HG02840 (cell line): ENCODE measurements at regions not wholly inside any gene's neighbourhood (a gene's known extent, or its start where the extent isn't known, plus 50 kb on each side); places are given as distances from the start of the nearest gene placed in this dataset.
"Not testable (repeated sequence)": the region's sequence is repeated elsewhere in the genome, so short reads cannot be mapped to it uniquely, and the experiment has no call there.

Experiments
- ATAC-seq: cut with Tn5 transposase; IDR thresholded peaks from one replicate; pipeline ENCODE4 v1.9.1; 2021; ENCODE audit warnings: mild to moderate bottlenecking, moderate library complexity, moderate number of reproducible peaks; ENCODE audit not compliant: unreplicated experiment, low FRiP score

DNA sequence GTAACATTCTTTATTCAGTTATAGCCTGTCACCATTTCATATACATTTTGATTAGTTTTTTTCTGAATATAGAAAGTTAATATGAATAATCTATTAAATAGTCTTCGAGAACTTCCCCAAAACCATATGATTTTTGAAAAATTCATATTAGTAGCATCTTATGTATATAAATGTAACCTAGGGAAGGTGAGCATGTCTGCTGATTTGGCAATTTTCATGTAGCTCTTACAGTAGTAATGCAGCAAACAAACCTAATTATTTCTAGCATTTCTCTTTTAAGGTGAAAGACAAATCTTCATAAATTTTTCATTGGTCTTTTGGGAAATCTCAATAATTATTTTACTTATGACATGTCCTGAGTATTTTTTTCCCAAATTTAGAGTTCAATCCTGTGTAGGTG is 939.0 kb downstream of the TBC1D32 start:
- no peak for ATAC-seq

DNA sequence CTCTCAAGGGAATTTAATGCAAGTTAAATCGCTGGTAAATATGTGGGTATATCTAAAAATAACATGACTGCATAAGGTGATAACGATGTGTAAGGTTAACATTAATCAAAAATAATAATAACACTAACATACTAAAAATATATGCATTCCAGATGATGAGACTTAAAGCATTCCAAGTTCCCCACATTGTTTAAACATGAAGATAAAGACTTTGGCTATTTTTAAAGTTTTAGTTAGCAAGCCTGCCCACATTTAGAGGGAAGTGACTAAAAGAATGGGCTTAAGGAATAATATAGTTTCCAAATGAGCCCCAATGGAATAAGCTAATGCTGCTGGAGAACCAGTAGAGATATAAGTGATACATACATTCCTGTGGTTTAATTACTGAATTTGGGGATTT is 941.3 kb downstream of the TBC1D32 start:
- no peak for ATAC-seq

DNA sequence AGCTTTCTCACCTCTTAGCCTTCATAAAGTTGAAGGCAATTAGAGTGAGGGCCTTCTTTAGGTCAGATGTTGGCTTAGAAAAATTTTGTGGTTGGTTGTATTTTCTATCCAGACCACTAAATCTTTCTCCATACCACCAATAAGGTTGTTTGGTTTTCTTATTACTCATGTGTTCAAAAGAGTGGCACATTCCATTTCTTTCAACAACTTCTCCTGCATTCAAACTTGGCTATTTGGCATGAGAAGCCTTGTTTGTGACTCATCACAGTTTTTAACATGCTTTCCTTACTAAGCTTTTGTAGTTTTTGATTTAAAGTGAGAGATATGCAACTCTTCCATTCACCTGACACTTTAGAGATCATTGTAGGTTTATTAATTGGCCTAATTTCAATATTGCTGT is 949.6 kb downstream of the TBC1D32 start:
- ATAC-seq = no peak

DNA sequence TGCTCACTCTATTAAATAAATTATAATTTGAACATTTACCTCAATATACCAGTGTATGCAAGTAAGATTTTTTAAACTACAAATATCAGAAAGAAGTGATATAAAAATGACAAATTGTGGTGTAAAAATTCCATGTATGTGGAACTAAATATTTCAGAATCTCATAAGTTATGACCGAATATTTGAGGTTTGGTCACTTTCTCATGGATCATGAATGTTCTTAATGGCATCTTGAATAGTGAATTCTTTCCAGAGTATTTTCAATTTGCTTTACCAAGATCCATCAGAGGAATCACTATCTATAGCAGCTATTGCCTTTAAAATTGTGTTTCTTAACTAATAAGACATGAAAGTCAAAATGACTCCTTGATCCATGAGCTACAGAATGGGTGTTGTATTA is 950.6 kb downstream of the TBC1D32 start:
- no peak for ATAC-seq

DNA sequence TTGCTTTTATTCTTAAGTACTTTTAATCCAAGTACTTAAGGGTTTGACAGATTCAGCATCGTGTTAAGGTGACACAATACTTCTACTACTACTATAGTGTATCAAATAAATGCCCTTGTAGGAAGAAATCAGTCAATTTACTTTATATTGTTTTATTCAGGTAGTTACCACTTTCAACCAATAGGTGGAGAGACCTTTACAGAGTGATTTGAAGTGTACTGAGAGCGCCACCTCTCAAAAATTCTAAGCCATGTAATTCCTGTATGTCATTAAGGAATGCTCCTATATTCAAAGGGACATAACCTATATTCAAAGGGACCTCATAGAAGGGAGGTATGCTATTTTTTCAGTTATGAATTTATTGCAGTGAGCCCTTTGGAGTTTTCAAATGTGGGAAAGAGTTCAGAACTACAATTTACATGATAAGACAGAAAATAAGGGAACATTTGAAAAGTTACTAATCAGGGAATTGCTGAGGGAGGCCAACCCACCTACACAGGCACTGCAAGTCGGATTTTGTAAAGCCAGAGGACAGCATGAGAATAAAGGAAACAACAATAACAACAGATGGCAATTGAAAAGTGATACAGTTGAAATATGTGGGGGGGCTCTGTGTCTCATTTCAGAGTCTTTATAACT is 955.6 kb downstream of the TBC1D32 start:
- ATAC-seq = peak; percentile 75

DNA sequence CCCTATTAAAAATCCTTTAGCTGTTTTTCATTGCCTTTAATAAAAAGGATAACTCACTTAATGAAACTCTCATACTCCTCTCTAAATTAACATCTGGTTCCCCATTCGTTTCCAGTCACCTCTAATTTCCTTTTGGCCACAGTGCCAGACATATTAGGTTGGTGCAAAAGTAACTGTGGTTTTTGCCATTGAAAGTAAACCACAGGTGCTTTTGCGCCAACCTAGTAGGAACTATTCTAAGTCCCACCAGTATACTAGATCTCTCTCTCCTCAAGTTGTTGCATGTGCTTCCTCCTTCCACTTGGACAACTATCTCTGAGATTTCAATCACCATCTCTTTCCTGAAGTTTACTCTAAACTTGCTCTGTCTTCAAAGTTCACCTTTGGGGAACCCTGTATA is 961.1 kb downstream of the TBC1D32 start:
- ATAC-seq = no peak

DNA sequence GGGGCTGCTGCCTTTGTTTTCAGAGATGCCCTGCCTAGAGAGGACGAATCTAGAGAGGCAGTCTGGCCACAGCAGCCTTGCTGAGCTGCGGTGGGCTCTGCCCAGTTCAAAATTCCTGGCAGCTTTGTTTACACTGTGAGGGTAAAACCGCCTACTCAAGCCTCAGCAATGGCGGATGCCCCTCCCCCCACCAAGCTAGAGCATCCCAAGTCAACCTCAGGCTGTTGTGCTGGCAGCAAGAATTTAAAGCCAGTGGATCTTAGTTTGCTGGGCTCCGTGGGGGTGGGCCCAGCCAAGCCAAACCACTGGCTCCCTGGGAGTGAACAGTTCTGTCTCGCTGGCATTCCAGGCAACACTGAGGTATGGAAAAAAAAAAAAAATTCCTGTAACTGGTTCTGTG is 970.9 kb downstream of the TBC1D32 start:
- ATAC-seq = no peak

DNA sequence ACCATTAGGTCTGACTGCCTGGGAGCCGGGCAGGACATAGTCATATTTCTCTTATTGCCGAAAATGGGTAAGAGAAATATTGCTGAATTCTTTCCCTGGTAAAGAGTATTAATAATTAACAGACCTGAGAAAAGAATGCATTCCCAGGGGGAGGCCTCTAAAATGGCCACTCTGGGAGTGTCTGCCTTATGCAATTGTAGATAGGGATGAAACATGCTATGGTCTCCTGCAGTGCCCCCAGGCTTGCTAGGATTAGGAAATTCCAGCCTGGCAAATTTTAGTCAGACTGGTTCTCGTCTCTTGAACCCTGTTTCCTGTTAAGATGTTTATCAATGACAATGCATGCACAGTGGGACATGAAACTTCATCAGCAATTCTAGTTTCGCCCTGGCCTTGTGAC is 975.7 kb downstream of the TBC1D32 start:
- ATAC-seq = not testable (repeated sequence)

DNA sequence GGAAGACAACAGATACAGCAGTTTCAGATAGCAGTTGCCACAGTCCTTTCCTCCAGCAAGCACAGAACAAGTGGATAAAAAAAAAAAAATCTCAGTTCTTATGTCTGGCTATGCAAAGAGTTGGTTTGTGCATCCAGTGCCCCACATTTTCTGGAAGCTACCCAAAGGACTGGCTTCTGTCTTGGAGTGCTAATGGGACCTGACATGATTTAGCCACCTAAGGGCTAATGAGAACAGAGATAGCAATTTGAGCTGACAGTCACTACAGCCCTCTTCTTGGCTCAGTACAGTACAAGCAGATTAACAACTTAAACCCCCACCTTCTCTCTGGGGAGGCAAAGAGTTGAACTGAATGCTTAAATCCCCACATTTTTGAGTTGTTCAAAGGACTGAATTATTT is 976.8 kb downstream of the TBC1D32 start:
- ATAC-seq = no peak

DNA sequence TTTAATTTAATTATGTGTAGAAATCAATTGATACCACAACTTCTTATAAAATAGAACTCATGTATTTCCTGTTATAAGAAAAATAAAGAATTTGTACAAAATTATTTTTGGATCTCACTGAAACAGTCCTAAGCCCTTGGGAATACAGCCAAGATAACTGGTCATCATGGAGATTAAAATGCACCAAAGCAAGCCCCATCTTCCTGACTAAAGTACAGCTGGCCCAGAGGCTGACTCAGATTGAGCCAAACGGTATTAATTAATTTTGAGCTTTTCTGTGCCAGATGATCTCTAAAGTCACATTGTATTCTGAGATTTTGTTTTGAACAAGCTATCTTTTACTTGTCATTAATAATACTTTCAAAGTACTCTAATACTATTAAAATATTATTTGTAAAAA is 978.5 kb downstream of the TBC1D32 start:
- no peak for ATAC-seq

DNA sequence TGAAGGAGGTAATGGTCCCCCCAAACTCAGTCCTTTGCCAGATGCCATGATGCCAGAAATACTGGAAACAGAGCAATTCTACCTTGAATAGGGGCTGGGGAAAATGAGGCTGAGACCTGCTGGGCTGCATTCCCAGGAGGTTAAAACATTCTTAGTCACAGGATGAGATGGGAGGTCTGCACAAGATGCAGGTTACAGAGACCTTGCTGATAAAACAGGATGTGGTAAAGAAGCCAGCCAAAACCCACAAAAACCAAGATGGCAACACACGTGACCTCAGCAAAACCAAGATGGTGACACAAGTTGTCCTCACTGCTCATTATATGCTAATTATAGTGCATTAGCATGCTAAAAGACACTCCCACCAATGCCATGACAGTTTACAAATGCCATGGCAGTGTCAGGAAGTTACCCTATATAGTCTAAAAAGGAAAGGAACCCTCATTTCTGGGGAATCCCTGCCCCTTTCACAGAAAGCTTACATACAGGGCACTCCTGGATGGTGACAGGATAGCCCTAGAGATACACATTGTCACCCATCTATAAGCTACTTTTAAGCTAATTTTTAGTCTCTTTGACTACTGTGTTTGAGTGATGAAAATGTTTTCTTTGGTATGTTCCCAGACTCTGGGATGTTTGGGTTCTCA is 979.7 kb downstream of the TBC1D32 start:
- ATAC-seq = no peak

DNA sequence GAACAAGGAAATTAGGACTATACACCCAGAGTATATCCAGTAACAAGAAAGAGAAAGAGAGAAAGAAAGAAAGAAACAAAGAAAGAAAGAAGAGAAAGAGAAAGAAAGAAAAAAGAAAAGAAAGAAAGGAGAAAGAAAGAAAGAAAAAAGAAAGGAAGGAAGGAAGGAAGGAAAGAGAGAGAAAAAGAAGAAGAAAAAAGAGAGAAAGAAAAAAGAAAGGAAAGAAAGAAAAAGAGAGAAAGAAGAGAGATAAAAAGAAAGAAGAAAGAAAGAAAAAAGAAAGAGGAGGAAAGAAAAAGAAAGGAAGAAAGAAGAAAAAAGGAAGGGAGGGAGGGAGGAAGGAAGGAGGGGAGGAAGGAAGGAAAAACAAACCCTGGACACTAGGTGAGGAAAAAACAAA is 981.8 kb downstream of the TBC1D32 start:
- no peak for ATAC-seq

DNA sequence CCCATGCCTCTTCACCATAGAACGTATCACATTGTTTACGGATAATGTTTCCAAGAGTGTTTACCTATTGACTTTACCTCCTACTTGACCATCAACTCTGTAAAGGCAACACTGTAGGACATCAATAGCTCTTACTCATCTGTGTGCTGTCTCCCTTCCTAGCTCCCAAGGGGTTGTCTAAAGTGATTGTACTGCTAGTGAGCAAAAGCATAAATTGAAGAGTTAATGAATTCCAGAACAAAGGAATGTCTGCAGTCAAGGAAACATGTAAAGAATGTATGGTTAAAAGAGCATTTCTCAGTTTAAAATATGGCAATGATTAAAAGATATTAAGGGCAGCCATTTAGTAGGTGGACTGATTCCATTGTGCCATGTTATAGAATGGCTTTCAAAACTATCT is 985.4 kb downstream of the TBC1D32 start:
- no peak for ATAC-seq

DNA sequence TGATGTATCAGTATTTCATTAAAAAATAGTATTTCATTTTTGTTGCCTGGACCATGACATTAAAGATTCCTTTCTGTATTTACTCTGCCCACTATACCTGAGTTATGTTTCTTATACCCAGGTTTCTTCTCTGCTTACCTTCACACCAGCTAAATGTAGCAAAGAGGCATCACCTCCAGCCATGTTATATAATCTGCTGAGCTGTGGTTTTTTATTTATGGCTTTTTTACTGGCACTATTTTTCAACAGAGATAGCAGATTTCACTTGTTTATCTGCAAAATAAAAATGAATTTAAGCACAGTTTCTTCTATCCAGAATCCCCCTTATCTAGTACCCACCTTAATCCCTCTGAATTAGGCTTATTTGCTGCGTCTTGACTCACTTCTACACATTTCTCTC is 979.0 kb upstream of the MAN1A1 start:
- no peak for ATAC-seq

DNA sequence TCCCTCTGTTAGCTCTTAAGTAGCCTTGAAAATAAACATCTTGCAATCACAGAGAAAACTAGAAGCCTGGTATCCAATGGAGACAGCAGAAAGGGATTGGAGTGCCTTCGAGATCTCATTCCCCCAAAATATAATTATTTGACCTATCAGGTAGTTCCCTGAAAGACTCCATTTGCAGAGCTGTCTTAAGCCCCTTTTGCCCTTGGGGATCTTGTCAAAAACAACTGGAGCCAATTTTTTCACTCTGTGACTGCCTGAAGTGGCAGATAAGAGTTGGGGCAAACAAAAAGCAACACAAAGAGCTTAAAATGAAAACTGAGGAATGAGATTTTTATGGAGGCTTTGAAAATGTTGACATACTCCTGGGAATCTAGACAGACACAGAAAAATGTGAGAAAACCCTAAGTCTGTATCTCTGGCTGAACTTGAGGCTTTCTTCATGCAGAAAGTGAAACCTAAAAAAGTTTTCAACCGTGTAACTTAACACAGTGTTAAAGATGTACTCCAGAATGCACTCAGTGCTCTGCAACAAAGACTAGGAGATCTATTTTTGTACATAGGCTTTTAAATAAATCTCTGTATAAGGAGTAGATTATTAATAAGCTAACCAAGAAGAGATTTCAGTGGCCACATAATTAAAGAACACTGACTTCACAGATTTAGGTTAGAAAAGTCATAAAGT is 971.1 kb upstream of the MAN1A1 start:
- no peak for ATAC-seq

DNA sequence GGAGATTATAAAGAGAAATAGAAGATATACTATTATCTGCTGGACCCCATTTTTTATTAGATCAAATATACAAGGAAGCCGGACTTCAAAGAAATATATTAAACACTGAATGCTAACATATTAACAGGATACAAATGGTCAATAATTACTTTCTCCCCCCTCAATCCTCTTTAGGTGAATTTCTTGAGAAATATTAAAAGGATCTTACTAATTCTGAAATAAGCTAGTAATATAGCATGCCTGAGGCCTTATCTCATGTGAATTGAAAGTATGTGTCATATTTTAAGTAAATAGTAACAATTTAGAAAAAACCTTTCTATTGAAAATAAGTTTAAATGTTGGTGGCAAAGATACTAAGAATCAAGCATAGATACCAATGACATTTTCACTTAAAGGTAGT is 954.7 kb upstream of the MAN1A1 start:
- ATAC-seq = no peak

DNA sequence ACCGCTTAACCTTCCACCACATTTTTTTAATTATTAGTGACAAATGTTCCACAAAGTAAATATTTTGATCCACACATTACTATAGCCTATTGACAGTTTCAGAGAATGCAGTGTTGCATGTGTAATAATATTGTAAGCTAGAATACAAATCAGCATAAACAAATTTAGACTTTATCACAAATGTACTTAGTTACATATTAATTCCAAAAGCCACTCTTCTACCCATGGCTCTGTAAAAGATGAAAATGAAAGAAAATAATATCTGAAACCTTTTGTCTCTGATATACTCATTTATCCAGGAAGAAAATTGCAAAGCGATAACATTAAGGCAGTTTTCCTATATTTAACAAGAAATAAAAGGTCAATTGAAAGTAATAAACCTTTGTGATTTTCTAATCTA is 954.0 kb upstream of the MAN1A1 start:
- ATAC-seq = no peak

DNA sequence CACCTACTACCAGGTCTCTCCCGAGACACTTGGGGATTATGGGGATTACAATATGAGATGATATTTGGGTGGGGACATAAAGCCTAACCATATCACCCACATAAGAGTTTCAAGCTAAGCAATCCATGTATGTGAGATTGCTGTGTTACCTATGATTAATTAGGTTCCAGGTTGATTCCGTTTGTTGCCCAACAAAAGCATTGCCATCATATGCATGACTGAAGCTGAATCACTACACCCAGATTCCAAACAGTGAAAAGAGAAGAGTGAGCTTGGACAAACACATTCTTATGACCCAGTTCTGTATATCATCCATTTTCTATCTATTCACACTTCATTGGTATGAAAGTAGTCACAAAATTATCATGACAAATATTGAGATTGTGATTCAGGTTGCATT is 952.5 kb upstream of the MAN1A1 start:
- ATAC-seq = no peak

DNA sequence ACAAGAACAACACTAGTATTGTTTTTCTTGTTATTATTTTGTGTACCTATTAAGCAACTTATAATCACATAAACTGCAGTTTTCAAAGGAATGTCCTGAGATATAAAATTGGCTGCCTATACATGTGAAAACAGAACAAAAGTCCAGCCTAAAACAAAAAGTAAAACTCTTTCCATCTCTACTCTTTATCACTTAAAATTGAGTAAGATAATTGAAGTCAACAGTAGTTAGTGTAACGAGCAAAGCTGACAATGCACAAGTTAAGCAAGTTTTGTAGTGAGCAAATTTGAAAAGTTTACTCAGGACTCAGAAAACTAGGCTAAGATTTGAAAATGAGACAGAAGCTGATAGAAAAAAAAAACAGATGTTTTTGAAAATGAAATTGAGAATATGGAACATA is 941.4 kb upstream of the MAN1A1 start:
- ATAC-seq = no peak

DNA sequence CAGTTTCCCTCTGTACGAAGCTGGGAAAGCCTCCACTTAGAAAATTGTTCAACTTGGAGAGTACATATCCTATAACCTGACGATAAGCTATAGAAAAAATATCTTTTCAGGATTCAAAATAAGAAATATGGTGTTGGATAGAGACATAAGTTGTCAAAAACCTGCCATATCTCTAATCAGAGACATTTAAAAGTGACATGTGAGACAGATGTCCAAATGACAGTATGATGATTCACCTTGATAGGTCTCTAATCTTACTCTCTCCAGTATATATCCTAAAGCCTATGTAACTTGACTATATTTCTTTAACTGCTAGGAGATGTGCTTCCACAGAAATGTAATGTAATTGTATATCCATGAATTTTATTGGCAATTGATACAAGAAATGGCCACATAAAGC is 932.4 kb upstream of the MAN1A1 start:
- ATAC-seq = no peak

DNA sequence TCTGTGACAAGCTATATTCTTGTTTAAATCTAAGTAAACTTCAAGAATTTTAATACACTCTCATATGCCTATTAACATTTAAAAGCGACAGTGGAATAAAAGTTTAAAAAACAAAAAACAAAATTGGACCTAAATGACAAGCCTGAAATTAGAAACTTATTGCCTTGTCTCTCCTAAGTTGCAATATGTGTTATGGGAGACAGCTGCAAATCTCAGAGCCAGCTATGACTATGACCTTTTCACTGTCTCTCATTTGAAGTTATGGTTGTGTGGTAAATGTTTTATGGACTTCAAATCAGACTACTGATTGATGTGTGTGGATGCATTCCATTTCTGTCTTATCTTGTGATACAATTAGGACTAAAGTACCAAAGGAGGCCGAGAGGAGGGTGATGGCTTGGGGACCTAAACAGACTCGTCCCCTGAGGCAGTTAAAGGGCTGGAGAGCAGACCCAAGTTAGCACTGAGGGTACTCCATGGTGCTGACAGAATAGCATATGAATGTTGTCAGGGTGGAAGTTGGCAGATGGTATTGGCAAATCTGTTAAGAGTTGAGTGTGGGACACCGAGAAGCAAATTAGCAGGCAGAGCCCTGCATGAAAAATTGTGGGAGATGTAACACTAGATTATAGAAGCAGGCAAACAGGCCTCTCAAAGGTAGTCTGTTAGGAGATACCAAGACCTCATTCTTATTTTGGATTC is 930.1 kb upstream of the MAN1A1 start:
- ATAC-seq = no peak
